AG10803 (cell line): ENCODE measurements at regions not wholly inside any gene's neighbourhood (a gene's known extent, or its start where the extent isn't known, plus 50 kb on each side); places are given as distances from the start of the nearest gene placed in this dataset.

Experiments used
- DNase-seq: peaks from one replicate; pipeline ENCODE4 v3.0.0; 2010; ENCODE audit warnings: low read depth
- H3K4me3 ChIP-seq: 2 replicates; pipeline ENCODE4 v1.5.1; 2011; ENCODE audit warnings: mild to moderate bottlenecking, low read length, control low read depth
- TF ChIP-seq, protein P1 (sequence below): conservative IDR thresholded peaks from 2 replicates; pipeline ENCODE4 v1.5.1; 2011; ENCODE audit warnings: mild to moderate bottlenecking, low read length, control low read depth, inconsistent platforms

DNA sequence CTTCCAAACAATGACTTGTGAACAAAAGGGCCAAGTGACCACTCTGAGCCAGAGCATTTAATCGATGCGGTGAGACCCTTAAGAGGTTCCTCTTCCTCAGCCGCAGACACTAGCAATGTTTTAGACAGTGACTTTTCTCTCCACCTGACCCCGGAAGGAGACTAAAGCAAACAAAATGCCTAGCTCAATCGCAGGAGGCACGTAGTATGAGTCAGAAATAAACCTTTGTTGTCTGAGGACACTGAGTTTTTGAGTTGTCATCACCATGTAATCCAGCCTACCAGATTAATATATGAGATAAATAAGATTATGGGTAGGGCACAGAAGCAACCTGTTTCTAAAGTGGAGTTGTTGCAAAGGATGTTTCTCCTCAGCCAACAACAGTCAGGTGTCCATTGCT is 326.2 kb upstream of the DUSP10 start:
- H3K4me3 ChIP-seq, result no peak overlapping the region

DNA sequence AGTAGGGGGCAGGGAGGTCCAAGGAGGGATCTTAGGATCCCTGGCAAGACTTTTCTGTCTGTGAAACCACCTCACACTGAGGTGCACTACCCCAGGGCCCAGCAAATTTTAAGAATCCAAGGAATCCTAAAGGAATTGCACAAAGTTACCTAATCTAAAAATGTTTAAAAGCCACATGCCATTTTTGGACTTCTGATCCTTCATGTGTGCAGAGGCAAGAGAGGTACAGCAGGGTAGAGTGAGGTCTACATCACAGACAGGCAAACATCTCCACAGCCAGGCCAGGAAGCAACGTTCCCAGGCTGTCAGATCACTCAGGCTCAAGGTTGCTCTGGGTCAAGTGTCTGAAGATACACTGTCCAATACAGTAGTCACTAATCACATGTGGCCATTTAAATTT is 324.6 kb upstream of the DUSP10 start:
- TF ChIP-seq, protein P1, sequence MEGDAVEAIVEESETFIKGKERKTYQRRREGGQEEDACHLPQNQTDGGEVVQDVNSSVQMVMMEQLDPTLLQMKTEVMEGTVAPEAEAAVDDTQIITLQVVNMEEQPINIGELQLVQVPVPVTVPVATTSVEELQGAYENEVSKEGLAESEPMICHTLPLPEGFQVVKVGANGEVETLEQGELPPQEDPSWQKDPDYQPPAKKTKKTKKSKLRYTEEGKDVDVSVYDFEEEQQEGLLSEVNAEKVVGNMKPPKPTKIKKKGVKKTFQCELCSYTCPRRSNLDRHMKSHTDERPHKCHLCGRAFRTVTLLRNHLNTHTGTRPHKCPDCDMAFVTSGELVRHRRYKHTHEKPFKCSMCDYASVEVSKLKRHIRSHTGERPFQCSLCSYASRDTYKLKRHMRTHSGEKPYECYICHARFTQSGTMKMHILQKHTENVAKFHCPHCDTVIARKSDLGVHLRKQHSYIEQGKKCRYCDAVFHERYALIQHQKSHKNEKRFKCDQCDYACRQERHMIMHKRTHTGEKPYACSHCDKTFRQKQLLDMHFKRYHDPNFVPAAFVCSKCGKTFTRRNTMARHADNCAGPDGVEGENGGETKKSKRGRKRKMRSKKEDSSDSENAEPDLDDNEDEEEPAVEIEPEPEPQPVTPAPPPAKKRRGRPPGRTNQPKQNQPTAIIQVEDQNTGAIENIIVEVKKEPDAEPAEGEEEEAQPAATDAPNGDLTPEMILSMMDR, result no peak
- no peak overlapping the region for H3K4me3 ChIP-seq
- DNase-seq, result no peak

More for the DNA sequence above, 326.2 kb upstream of the DUSP10 start:
- TF ChIP-seq, protein P1, result no peak
- no peak for DNase-seq

DNA sequence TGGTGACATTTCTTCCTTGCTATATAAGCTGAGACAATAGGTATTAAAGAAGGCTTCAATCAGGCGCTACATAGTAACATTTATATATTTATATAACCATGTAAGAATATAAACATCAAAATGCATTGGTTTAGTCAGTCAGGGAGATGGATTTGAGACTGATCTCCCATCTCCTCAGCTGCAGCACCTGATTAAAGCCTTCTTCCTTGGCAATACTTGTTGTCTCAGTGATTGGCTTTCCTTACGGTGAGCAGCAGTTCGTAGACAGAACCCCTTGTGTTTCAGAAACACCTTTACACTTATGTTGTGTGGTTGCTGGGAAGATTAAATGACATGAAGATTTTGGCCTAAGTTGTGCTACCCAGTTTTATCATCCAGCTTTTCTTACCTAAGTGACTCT is 323.3 kb upstream of the DUSP10 start:
- no peak for DNase-seq
- TF ChIP-seq, protein P1, result no peak
- no peak overlapping the region for H3K4me3 ChIP-seq

GRCh38 chr1:222064388-222065211 is 322.7 kb upstream of the DUSP10 start:
- peak; percentile 82 for DNase-seq
- H3K4me3 ChIP-seq, result no peak overlapping the region
- TF ChIP-seq, protein P1, result no peak

DNA sequence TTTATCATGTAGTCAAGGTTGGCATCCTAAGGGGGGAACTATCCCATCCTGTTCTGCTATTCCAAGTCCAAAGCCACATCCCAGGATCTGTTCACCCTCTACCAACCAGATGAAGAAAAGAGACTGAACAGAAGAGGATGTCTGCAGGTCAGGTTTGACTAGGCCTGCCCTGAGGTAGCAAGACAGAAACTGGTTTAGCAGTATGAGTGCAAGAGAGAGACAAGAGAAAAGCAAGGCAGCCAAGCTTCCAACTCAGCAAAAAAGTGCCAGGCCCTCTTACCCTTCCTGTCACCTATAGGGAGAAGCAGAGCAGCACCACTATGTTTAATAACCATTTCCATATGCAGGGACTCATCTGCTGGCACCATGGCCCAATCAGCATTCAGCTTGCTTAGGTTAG is 320.8 kb upstream of the DUSP10 start:
- DNase-seq, result no peak
- H3K4me3 ChIP-seq, result no peak overlapping the region
- TF ChIP-seq, protein P1, result no peak

DNA sequence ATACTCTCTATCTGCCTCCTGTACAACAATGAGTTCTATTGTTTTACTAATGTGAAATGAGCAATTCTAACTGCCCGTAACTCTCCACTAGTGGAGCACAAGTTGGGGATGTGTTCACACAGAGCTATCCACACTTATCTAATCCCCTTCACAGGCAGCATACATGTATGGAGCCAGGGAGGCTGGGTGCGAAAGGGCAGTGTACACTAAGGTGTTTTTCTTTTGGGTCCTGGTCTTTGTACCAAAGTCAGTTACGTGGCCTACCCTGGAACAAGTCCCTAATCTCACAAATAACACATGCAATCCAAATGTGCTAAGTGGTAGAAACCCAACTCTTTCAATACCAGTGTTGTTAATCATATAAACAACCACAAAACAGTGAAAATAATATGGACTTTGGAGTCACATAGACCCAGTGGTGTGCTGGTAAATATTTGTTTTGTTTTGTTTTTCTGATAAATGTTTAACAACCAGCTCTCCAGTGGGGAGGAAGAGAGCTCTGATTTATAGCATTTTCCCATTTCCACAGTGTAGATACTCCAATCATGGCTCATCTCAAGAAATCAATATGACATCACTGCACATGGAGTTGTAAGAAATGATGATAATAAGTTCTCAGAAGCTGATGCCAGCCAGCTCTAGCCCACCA is 319.9 kb upstream of the DUSP10 start:
- DNase-seq, result no peak
- TF ChIP-seq, protein P1, result no peak
- H3K4me3 ChIP-seq, result no peak overlapping the region

GRCh38 chr1:222060210-222060916 is 318.5 kb upstream of the DUSP10 start:
- no peak overlapping the region for H3K4me3 ChIP-seq
- TF ChIP-seq, protein P1, result no peak
- no peak for DNase-seq
